ENCODE measurements at regions not wholly inside any gene's neighbourhood (a gene's known extent, or its start where the extent isn't known, plus 50 kb on each side); places are given as distances from the start of the nearest gene placed in this dataset.

- H3K27ac ChIP-seq (replicated peaks in 1 of 4), result no peak overlapping the region
- no peak for DNase-seq (ENCODE audit: extremely low spot score)
- H3K4me1 ChIP-seq, result no peaks in the 10 kb centered on the region
- no peak overlapping the region for H3K4me3 ChIP-seq
- intact Hi-C loops (cut with DNase I), result no loop called here
- no peaks in the 10 kb centered on the region for H3K27me3 ChIP-seq
- H3K9me3 ChIP-seq, result no peaks in the 10 kb centered on the region
- H3K36me3 ChIP-seq, result no peaks in the 10 kb centered on the region
- no peak for TF ChIP-seq CTCF (IDR thresholded peaks at IDR 0.05)
- no peak for TF ChIP-seq POLR2A (IDR thresholded peaks at IDR 0.05; ENCODE audit: low read depth)
- TF ChIP-seq EP300 (IDR thresholded peaks at IDR 0.05), result no peak
- no peak for TF ChIP-seq POLR2AphosphoS5 (IDR thresholded peaks at IDR 0.05)
Observed at GRCh38 chr3:106366352-106366751, 497.5 kb upstream of the CBLB start.

DNA sequence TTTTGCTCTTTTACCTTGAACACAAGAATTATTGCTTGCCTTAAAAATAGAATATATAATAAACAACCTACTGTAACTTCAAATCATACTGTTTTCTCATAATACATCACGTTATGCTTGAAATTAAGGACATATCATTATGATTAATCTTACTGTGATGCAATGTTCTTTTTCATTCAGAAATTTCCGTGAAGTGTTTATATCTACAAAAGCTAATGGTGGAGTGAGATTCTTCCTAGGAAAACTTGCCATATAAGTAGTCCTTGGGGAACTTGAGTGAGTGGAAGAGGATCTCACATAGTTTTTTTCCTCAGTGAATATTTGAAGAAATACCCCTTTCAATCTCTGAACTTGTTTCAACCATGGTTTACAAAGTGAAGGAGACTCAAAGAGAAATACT is 498.7 kb upstream of the CBLB start:
- no peak for DNase-seq (ENCODE audit: extremely low spot score)
- Histone ChIP-seq H3K27me3 (no peaks in the 10 kb centered on the region), H3K4me3 (no peak overlapping the region), H3K36me3 (no peaks in the 10 kb centered on the region), H3K4me1 (no peaks in the 10 kb centered on the region), H3K27ac (replicated peaks in 1 of 4) (no peak overlapping the region), H3K9me3 (no peaks in the 10 kb centered on the region)
- no peak for TF ChIP-seq POLR2A (IDR thresholded peaks at IDR 0.05; ENCODE audit: low read depth)
- TF ChIP-seq EP300 (IDR thresholded peaks at IDR 0.05), result no peak
- TF ChIP-seq CTCF (IDR thresholded peaks at IDR 0.05), result no peak
- no peak for TF ChIP-seq POLR2AphosphoS5 (IDR thresholded peaks at IDR 0.05)
- intact Hi-C loops (cut with DNase I), result no loop called here
- WGBS, result 28% methylated on average over 2 of the region's 2 CpGs

- no peaks in the 10 kb centered on the region for H3K4me1 ChIP-seq
- WGBS, result 80% methylated on average over 10 of the region's 10 CpGs
- intact Hi-C loops (cut with DNase I), result no loop called here
- no peak for DNase-seq (ENCODE audit: extremely low spot score)
- H3K4me3 ChIP-seq, result no peak overlapping the region
- H3K9me3 ChIP-seq, result no peaks in the 10 kb centered on the region
- H3K27me3 ChIP-seq, result no peaks in the 10 kb centered on the region
- TF ChIP-seq CTCF (IDR thresholded peaks at IDR 0.05), result no peak
- TF ChIP-seq POLR2AphosphoS5 (IDR thresholded peaks at IDR 0.05), result no peak
- TF ChIP-seq POLR2A (IDR thresholded peaks at IDR 0.05; ENCODE audit: low read depth), result no peak
- no peak for TF ChIP-seq EP300 (IDR thresholded peaks at IDR 0.05)
- no peaks in the 10 kb centered on the region for H3K36me3 ChIP-seq
- no peak overlapping the region for H3K27ac ChIP-seq (replicated peaks in 1 of 4)
Observed at GRCh38 chr3:106371221-106371970, 502.6 kb upstream of the CBLB start.

DNA sequence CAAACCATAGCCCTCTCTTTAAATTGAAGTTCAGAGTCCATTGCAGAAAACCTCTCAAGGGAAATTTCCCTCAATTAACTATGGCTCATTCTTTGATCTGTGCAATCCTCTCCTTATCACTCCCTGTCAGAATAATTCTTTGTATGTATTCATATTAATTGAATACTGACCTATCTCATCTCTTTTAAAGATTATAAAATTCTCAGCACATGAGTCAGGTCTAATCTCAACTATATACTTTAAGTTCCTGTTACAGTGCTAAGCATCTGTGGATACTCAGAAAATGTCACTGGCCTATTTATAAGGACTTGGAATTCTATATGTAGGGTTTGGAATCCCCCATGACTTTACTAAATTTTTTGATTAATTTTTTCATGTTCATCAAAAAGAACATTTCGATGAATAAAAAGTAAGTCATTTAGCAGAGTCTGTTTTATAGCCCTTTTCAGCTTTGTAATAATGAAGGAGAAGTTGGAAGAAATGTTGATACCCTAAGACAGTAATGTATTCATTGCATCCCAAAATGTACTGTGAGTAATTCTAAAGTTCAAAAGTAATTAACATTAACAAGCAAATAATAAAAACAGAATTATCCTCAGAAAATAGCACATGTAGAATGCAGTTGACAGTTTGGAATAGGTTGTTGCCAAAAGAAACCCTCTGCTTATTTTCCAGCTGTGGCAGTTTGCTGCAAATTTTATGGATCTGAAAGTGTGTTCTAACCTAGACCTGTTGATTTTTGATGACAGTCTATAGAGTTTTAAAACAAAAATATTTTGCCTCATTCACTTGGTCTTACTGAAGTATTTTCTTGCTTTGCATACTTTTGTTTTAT is 503.4 kb upstream of the CBLB start:
- Histone ChIP-seq H3K9me3 (no peaks in the 10 kb centered on the region), H3K4me3 (no peak overlapping the region), H3K36me3 (no peaks in the 10 kb centered on the region), H3K27ac (replicated peaks in 1 of 4) (no peak overlapping the region), H3K4me1 (no peaks in the 10 kb centered on the region), H3K27me3 (no peaks in the 10 kb centered on the region)
- DNase-seq (ENCODE audit: extremely low spot score), result no peak
- TF ChIP-seq CTCF (IDR thresholded peaks at IDR 0.05) (no peak), EP300 (IDR thresholded peaks at IDR 0.05) (no peak), POLR2AphosphoS5 (IDR thresholded peaks at IDR 0.05) (no peak), POLR2A (IDR thresholded peaks at IDR 0.05; ENCODE audit: low read depth) (no peak)
- WGBS, result 77% methylated on average over 1 of the region's 1 CpG
- intact Hi-C loops (cut with DNase I), result no loop called here

Data from esophagus muscularis mucosa (tissue), 4 donors.